H1 (cell line): ENCODE measurements at regions not wholly inside any gene's neighbourhood (a gene's known extent, or its start where the extent isn't known, plus 50 kb on each side); places are given as distances from the start of the nearest gene placed in this dataset.

Experiments used
- CTCF ChIA-PET: fragments of 300-600 bp; sonication (Branson Sonifier 250); formaldehyde crosslinking; loops from one replicate; lab custom pipeline; 2021; ENCODE audit not compliant: partially characterized antibody; lab: Charles Lee
- POLR2A ChIA-PET: fragments of 300-600 bp; sonication (Branson Sonifier 250); formaldehyde crosslinking; loops from one replicate; lab custom pipeline; 2021; ENCODE audit warnings: inconsistent platforms; ENCODE audit not compliant: partially characterized antibody; lab: Charles Lee
- DNase-seq, 2 experiments: peaks; one replicate each; pipeline versions ENCODE4 v3.0.0 to v3.0.0-alpha.2; 2010 to 2022; ENCODE audit warnings: low spot score in 2 of 2, low read depth in 1 of 2, mixed read lengths in 1 of 2
- FAIRE-seq: peaks from 2 replicates; lab custom pipeline; 2011; peaks lifted over from hg19 to GRCh38; lab: Jason Lieb, UNC
- H2AFZ ChIP-seq: 2 replicates; pipeline ENCODE4 v1.8.1; 2012; ENCODE audit warnings: low read length, inconsistent platforms
- H2AK5ac ChIP-seq: 2 replicates; pipeline ENCODE4 v1.6.1; 2013; ENCODE audit warnings: low read depth, low read length
- H2BK120ac ChIP-seq: replicated peaks from 2 replicates; pipeline ENCODE3; 2013; ENCODE audit warnings: low read depth, low read length, inconsistent platforms
- H2BK12ac ChIP-seq: 2 replicates; pipeline ENCODE4 v1.6.1; 2013; ENCODE audit warnings: low read depth, low read length
- H2BK15ac ChIP-seq: 2 replicates; pipeline ENCODE4 v1.6.1; 2013; ENCODE audit warnings: low read length
- H2BK20ac ChIP-seq: 2 replicates; pipeline ENCODE4 v1.6.1; 2013; ENCODE audit warnings: low read length
- H2BK5ac ChIP-seq: 2 replicates; pipeline ENCODE4 v1.6.1; 2013; ENCODE audit warnings: low read depth, low read length
- H3K14ac ChIP-seq: 2 replicates; pipeline ENCODE4 v1.6.1; 2013; ENCODE audit warnings: inconsistent platforms; ENCODE audit not compliant: insufficient read length
- H3K18ac ChIP-seq: 2 replicates; pipeline ENCODE4 v1.6.1; 2013; ENCODE audit warnings: low read length; ENCODE audit errors: extremely low read depth
- H3K23ac ChIP-seq: 2 replicates; pipeline ENCODE4 v1.6.1; 2013; ENCODE audit warnings: inconsistent platforms; ENCODE audit not compliant: insufficient read length
- H3K23me2 ChIP-seq: 2 replicates; pipeline ENCODE4 v1.6.1; 2013; ENCODE audit warnings: low read depth, low read length
- H3K27ac ChIP-seq: 2 replicates; pipeline ENCODE4 v1.6.1; 2011; ENCODE audit warnings: low read depth, low read length, inconsistent platforms
- H3K27me3 ChIP-seq, 4 experiments: replicated peaks in 1 of 4; 1 replicate in 1 of 4; 2 replicates in 3 of 4; pipeline versions ENCODE4 v1.6.1 to v1.8.1; 2011 to 2013; ENCODE audit warnings: low read length in 3 of 4, mild to moderate bottlenecking in 3 of 4, inconsistent platforms in 2 of 4, mixed read lengths in 2 of 4, moderate library complexity in 1 of 4; ENCODE audit not compliant: control insufficient read depth in 3 of 4, insufficient read depth in 3 of 4; ENCODE audit errors: extremely low read depth in 1 of 4
- H3K36me3 ChIP-seq, 4 experiments: 2 replicates each; pipeline versions ENCODE4 v1.6.1 to v1.8.1; 2011 to 2013; ENCODE audit warnings: mild to moderate bottlenecking in 4 of 4, low read length in 3 of 4, moderate library complexity in 2 of 4, control low read depth in 1 of 4, inconsistent platforms in 1 of 4; ENCODE audit not compliant: insufficient read depth in 4 of 4, control insufficient read depth in 2 of 4
- H3K4ac ChIP-seq: replicated peaks from 2 replicates; pipeline ENCODE3; 2013; ENCODE audit warnings: low read length, low read depth, mixed read lengths, inconsistent platforms; ENCODE audit not compliant: insufficient read length
- H3K4me1 ChIP-seq, 4 experiments: replicated peaks in 1 of 4; 1 replicate in 1 of 4; 2 replicates in 3 of 4; pipeline versions ENCODE4 v1.6.1 to v1.8.1; 2011 to 2013; ENCODE audit warnings: low read length in 3 of 4, inconsistent platforms in 2 of 4, mixed read lengths in 1 of 4; ENCODE audit not compliant: insufficient read depth in 4 of 4, control insufficient read depth in 3 of 4
- H3K4me2 ChIP-seq, 2 experiments: 2 replicates each; pipeline versions ENCODE4 v1.6.1 to v1.8.1; 2011 to 2013; ENCODE audit warnings: low read depth in 2 of 2, low read length in 2 of 2, control low read depth in 1 of 2, inconsistent platforms in 1 of 2, mild to moderate bottlenecking in 1 of 2; ENCODE audit not compliant: insufficient read depth in 1 of 2
- H3K4me3 ChIP-seq, 4 experiments: fragments of 200-600, 300-600 bp in 1 of 4; sonication (generic), shearing (Covaris generic), sonication (Bioruptor Twin) in 1 of 4; 2 replicates each; pipeline versions ENCODE4 v1.5.1 to v1.8.1; 2011 to 2016; ENCODE audit warnings: low read length in 4 of 4, low read depth in 3 of 4, control low read depth in 2 of 4, inconsistent platforms in 2 of 4, mild to moderate bottlenecking in 2 of 4, mixed read lengths in 1 of 4, moderate library complexity in 1 of 4; ENCODE audit not compliant: insufficient read depth in 2 of 4; ENCODE audit errors: extremely low read depth in 1 of 4
- H3K56ac ChIP-seq: replicated peaks from 2 replicates; pipeline ENCODE3; 2013; ENCODE audit warnings: low read depth, mild to moderate bottlenecking, mixed read lengths, low read length, inconsistent platforms; ENCODE audit not compliant: insufficient read length
- H3K79me1 ChIP-seq: 2 replicates; pipeline ENCODE4 v1.6.1; 2013; ENCODE audit warnings: low read depth, low read length, control low read depth
- H3K79me2 ChIP-seq, 2 experiments: 2 replicates each; pipeline versions ENCODE4 v1.6.1 to v1.8.1; 2012 to 2013; ENCODE audit warnings: low read length in 2 of 2, mild to moderate bottlenecking in 2 of 2, inconsistent platforms in 1 of 2; ENCODE audit not compliant: insufficient read depth in 2 of 2, control insufficient read depth in 1 of 2
- H3K9ac ChIP-seq, 4 experiments: replicated peaks in 1 of 4; 1 replicate in 1 of 4; 2 replicates in 3 of 4; pipeline versions ENCODE4 v1.6.1 to v1.8.1; 2011 to 2013; ENCODE audit warnings: low read depth in 3 of 4, low read length in 3 of 4, control low read depth in 2 of 4, mild to moderate bottlenecking in 2 of 4, moderate library complexity in 2 of 4, inconsistent platforms in 1 of 4; ENCODE audit errors: extremely low read depth in 1 of 4
- H3K9me3 ChIP-seq, 2 experiments: 2 replicates each; pipeline versions ENCODE4 v1.6.1 to v1.8.1; 2012 to 2013; ENCODE audit warnings: mild to moderate bottlenecking in 2 of 2, moderate library complexity in 2 of 2, control low read depth in 1 of 2, inconsistent platforms in 1 of 2, low read depth in 1 of 2, low read length in 1 of 2, mixed read lengths in 1 of 2; ENCODE audit not compliant: insufficient read depth in 2 of 2
- H4K20me1 ChIP-seq, 2 experiments: replicated peaks in 1 of 2; 2 replicates each; pipeline versions ENCODE3 to v1.8.1; 2011 to 2013; ENCODE audit warnings: inconsistent platforms in 2 of 2, low read length in 2 of 2, mild to moderate bottlenecking in 1 of 2; ENCODE audit not compliant: insufficient read depth in 2 of 2, control insufficient read depth in 1 of 2
- H4K5ac ChIP-seq: 2 replicates; pipeline ENCODE4 v1.6.1; 2013; ENCODE audit warnings: low read length, low read depth, mixed read lengths, inconsistent platforms; ENCODE audit not compliant: insufficient read length
- H4K8ac ChIP-seq: 2 replicates; pipeline ENCODE4 v1.8.0; 2013; ENCODE audit warnings: mild to moderate bottlenecking, moderate library complexity, low read length, inconsistent platforms; ENCODE audit not compliant: insufficient read depth; ENCODE audit errors: extremely low read depth
- H4K91ac ChIP-seq: replicated peaks from 2 replicates; pipeline ENCODE3; 2013; ENCODE audit warnings: low read length, mixed read lengths, inconsistent platforms; ENCODE audit not compliant: insufficient read length
- ASH2L ChIP-seq: fragments of 200-600, 300-600 bp; sonication (generic); IDR thresholded peaks from one replicate; pipeline ENCODE4 v1.7.1; 2017; ENCODE audit warnings: low read length
- ATF2 ChIP-seq: IDR thresholded peaks from 2 replicates; pipeline ENCODE4 v1.6.1; 2012; ENCODE audit warnings: low read length, inconsistent platforms
- BRCA1 ChIP-seq: IDR thresholded peaks from 2 replicates; pipeline ENCODE4 v1.6.1; 2012; ENCODE audit warnings: low read depth, low read length, improper control_type of control experiment
- CEBPB ChIP-seq: IDR thresholded peaks from 2 replicates; pipeline ENCODE4 v1.6.1; 2012; ENCODE audit warnings: low read depth, low read length
- CTCF ChIP-seq, 3 experiments: IDR thresholded peaks; 1 replicate in 2 of 3; 2 replicates in 1 of 3; pipeline versions ENCODE4 v1.5.1 to v1.6.1; 2011; ENCODE audit warnings: low read length in 3 of 3, mild to moderate bottlenecking in 3 of 3, inconsistent platforms in 2 of 3, low read depth in 1 of 3, moderate library complexity in 1 of 3; ENCODE audit not compliant: insufficient read depth in 1 of 3; ENCODE audit errors: control extremely low read depth in 1 of 3
- RAD21 ChIP-seq, 2 experiments: IDR thresholded peaks in 1 of 2; conservative IDR thresholded peaks in 1 of 2; 2 replicates each; pipeline ENCODE4 v1.6.1; 2011; ENCODE audit warnings: low read depth in 2 of 2, low read length in 2 of 2, improper control_type of control experiment in 1 of 2, inconsistent platforms in 1 of 2, mild to moderate bottlenecking in 1 of 2, moderate library complexity in 1 of 2
- WGBS, 2 experiments: shearing (Covaris generic) in 1 of 2; methylation state at CpG; one replicate each; pipeline versions ENCODE4 v1.1.6 to v1.1.7; 2013 to 2015; ENCODE audit warnings: low lambda C conversion rate in 2 of 2, mixed read lengths in 2 of 2, inconsistent platforms in 1 of 2, low coverage in 1 of 2, missing lambda C conversion rate in 1 of 2; ENCODE audit not compliant: insufficient replicate concordance in 2 of 2, insufficient coverage in 1 of 2, insufficient read length in 1 of 2; ENCODE audit errors: extremely low coverage in 1 of 2, missing lambda C conversion rate in 1 of 2; 5-methylcytosine and 5-hydroxymethylcytosine counted together

- H3K4me1 ChIP-seq: peaks cover 0 to 7% (median 0%) of the 10 kb centered on the region in 4 experiments; a peak in 1 of 7 replicates
- H2BK15ac ChIP-seq: no peak overlapping the region
- H3K27me3 ChIP-seq: no peaks in the 10 kb centered on the region
- H2BK12ac ChIP-seq: no peak overlapping the region
- DNase-seq: no peak
- no peak overlapping the region for H4K5ac ChIP-seq
- H3K4me2 ChIP-seq: no peak overlapping the region
- 81% methylated on average over 3 of the region's 3 CpGs; no CpG with 5 or more reads in 1 of the 2 experiments for WGBS, 2 experiments
- H2AFZ ChIP-seq: no peak overlapping the region
- CTCF ChIA-PET: interaction anchor here (0.5 to 0.7 kb wide), 3 partner anchors 434 to 1128 kb away, joined by 3 to 4 read pairs (median 3); no protein-coding TSS in a partner anchor
- no peak overlapping the region for H3K14ac ChIP-seq
- no peak overlapping the region for H2BK5ac ChIP-seq
- FAIRE-seq: no peak
- H3K56ac ChIP-seq: no peak overlapping the region
- no peak overlapping the region for H2BK20ac ChIP-seq
- no peak overlapping the region for H4K91ac ChIP-seq
- H4K8ac ChIP-seq: no peak overlapping the region
- no peak overlapping the region for H2BK120ac ChIP-seq
- H3K79me2 ChIP-seq: no peaks in the 10 kb centered on the region
- no peak overlapping the region for H2AK5ac ChIP-seq
- H3K4ac ChIP-seq: no peak overlapping the region
- no peak overlapping the region for H3K18ac ChIP-seq
- no peak overlapping the region for H3K4me3 ChIP-seq
- no peaks in the 10 kb centered on the region for H3K9me3 ChIP-seq
- no peaks in the 10 kb centered on the region for H4K20me1 ChIP-seq
- no peaks in the 10 kb centered on the region for H3K79me1 ChIP-seq
- no peak overlapping the region for H3K27ac ChIP-seq
- no peaks in the 10 kb centered on the region for H3K23me2 ChIP-seq
- no peak for TF ChIP-seq CEBPB
- TF ChIP-seq BRCA1: no peak
- TF ChIP-seq RAD21 (IDR thresholded peaks at IDR 0.05 in 1 of 2, conservative IDR thresholded peaks at IDR 0.05 in 1 of 2; ENCODE audit: low read depth in 2 of 2, low read length in 2 of 2): peak; percentile 24; a peak in 2 of 4 replicates
- TF ChIP-seq CTCF (IDR thresholded peaks at IDR 0.05; ENCODE audit: control extremely low read depth in 1 of 3, insufficient read depth in 1 of 3, low read depth in 1 of 3, low read length in 3 of 3): peak in 1 of 3 experiments; percentile 13; a peak in 1 of 4 replicates
- TF ChIP-seq ASH2L: no peak
- TF ChIP-seq ATF2: no peak
- TF ChIP-seq, all 59 proteins: peak for 2
- POLR2A ChIA-PET: no interaction called here
- no peak overlapping the region for H3K23ac ChIP-seq
- H3K9ac ChIP-seq: no peak overlapping the region
- no peaks in the 10 kb centered on the region for H3K36me3 ChIP-seq
Observed at GRCh38 chr2:124975224-124975623, 950.1 kb downstream of the CNTNAP5 start.
